ENCODE measurements at regions not wholly inside any gene's neighbourhood (a gene's known extent, or its start where the extent isn't known, plus 50 kb on each side); places are given as distances from the start of the nearest gene placed in this dataset.

DNA sequence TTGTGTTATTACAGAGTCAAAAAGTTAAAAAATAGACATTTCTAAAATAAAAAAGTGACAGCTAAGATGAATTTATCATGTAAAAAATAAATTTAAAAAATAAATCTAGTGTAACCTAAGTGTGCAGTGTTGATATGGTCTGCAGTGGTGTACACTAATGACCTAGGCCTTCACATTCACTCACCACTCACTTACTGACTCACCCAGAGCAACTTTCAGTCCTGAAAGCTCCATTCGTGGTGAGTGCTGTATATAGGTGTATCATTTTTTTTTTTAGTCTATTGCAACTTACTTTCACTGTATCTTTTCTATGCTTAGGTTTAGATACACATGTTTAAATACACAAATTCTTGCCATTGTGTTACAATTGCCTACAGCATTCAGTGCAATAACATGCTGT is 459.4 kb upstream of the ROBO1 start:
- Histone ChIP-seq H3K27me3 (no peaks in the 10 kb centered on the region), H3K9ac (no peak overlapping the region), H3K27ac (no peak overlapping the region), H3K36me3 (no peaks in the 10 kb centered on the region), H4K20me1 (no peaks in the 10 kb centered on the region), H3K4me1 (no peaks in the 10 kb centered on the region), H3K9me3 (replicated peaks in 1 of 11) (no peaks in the 10 kb centered on the region), H3K4me2 (no peak overlapping the region), H3K4me3 (no peak overlapping the region)
- TF ChIP-seq Cebpa-rat (IDR thresholded peaks at IDR 0.05), result no peak

DNA sequence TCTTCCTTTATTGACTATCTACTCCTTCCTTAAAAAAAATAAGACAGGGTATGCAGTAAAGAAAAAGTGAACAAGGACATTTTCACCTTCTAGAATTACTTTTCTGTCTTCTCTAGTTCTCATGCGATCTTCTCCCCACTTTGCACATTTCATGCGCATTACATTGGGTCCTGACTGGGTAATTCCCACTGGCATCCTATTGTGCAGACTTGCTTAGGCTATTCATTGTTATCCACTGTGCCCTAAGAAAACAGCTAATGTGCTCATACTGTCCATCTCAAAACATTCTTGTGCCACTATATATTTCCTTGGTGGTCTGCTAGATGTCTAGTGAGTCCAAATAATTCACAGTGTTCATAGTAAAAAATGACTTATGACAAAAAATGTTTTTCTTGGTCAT is 447.4 kb upstream of the ROBO1 start:
- H3K4me2 ChIP-seq, result no peak overlapping the region
- no peak for TF ChIP-seq Cebpa-rat (IDR thresholded peaks at IDR 0.05)

DNA sequence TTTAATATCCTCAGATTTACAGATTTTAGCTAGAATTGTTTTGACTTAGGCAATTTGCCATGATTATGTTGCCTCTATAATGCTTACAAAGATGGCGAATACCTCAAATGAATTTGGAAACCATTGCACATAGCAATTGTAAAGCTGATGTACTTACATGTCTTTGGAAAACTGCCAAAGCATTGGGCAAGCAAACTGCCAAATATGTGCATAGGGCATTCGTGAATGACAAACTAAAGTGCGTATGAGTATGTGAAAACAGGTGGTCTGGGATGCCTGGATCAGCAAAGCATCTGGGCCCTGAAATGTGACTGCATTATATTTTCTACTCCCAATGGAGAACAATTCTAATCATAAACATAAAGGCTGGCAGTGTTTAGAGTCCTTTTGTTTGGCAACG is 445.3 kb upstream of the ROBO1 start:
- no peaks in the 10 kb centered on the region for H3K4me1 ChIP-seq
- TF ChIP-seq Cebpa-rat (IDR thresholded peaks at IDR 0.05), result no peak
- no peaks in the 10 kb centered on the region for H3K36me3 ChIP-seq
- H4K20me1 ChIP-seq, result no peaks in the 10 kb centered on the region
- no peaks in the 10 kb centered on the region for H3K27me3 ChIP-seq
- H3K4me3 ChIP-seq, result no peak overlapping the region
- H3K4me2 ChIP-seq, result no peak overlapping the region
- no peak overlapping the region for H3K27ac ChIP-seq
- H3K9me3 ChIP-seq (replicated peaks in 1 of 11), result no peaks in the 10 kb centered on the region
- no peak overlapping the region for H3K9ac ChIP-seq

More for the DNA sequence above, 447.4 kb upstream of the ROBO1 start:
- Histone ChIP-seq H3K4me1 (no peaks in the 10 kb centered on the region), H3K27me3 (no peaks in the 10 kb centered on the region), H3K9me3 (replicated peaks in 1 of 11) (no peaks in the 10 kb centered on the region), H3K36me3 (no peaks in the 10 kb centered on the region), H3K27ac (no peak overlapping the region), H3K4me3 (no peak overlapping the region), H4K20me1 (no peaks in the 10 kb centered on the region), H3K9ac (no peak overlapping the region)

DNA sequence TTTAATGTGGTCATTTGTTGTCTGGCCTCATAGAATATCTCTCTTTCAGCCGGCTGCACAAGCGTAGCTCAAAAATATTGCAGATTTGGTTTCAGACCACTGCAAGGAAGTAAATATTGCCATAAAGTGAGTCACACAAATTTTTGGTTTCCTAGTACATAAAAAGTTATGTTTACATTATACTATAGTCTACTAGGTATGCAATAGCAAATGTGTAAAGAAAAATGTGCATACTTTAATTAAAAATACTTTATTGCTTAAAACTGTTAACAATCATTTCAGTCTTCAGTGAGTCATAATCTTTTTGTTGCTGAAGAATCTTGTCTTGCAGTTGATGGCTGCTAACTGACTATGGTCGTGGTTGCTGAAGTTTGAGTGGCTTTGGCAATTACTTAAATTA is 425.1 kb upstream of the ROBO1 start:
- Histone ChIP-seq H3K27me3 (no peaks in the 10 kb centered on the region), H3K36me3 (no peaks in the 10 kb centered on the region), H3K27ac (no peak overlapping the region), H4K20me1 (no peaks in the 10 kb centered on the region), H3K9ac (no peak overlapping the region), H3K4me2 (no peak overlapping the region), H3K4me1 (peaks cover 0 to 7% (median 0%) of the 10 kb centered on the region in 10 experiments; a peak in 1 of 20 replicates), H3K9me3 (replicated peaks in 1 of 11) (no peaks in the 10 kb centered on the region), H3K4me3 (no peak overlapping the region)
- TF ChIP-seq Cebpa-rat (IDR thresholded peaks at IDR 0.05), result no peak

DNA sequence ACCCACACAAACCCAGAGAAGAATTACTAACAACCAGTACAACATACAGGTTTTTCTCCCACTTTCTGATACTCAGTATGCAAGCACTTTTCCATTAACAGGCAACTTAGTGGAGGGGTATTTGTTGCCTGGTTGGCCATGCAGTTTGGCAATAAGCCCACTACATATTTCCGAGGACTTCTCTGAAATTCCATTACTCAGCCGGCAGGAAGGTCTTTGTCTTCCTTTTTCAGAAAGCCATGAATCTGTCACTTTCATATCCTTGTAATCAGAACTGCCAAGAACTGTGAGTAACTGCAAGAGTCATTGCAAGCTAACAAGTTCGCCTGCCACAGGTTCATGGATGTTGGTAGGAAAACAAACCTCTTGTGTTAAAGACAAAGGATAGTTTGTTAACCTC is 422.3 kb upstream of the ROBO1 start:
- peak overlapping the region in 2 of 11 experiments; percentile 1 to 28; a peak in 1 of 22 replicates for H3K4me2 ChIP-seq
- H3K9me3 ChIP-seq (replicated peaks in 1 of 11), result no peaks in the 10 kb centered on the region
- peaks cover 0 to 7% (median 0%) of the 10 kb centered on the region in 10 experiments; a peak in 1 of 20 replicates for H3K4me1 ChIP-seq
- no peak overlapping the region for H3K4me3 ChIP-seq
- no peaks in the 10 kb centered on the region for H4K20me1 ChIP-seq
- no peak for TF ChIP-seq Cebpa-rat (IDR thresholded peaks at IDR 0.05)
- H3K36me3 ChIP-seq, result no peaks in the 10 kb centered on the region
- H3K9ac ChIP-seq, result no peak overlapping the region
- no peak overlapping the region for H3K27ac ChIP-seq
- H3K27me3 ChIP-seq, result no peaks in the 10 kb centered on the region

DNA sequence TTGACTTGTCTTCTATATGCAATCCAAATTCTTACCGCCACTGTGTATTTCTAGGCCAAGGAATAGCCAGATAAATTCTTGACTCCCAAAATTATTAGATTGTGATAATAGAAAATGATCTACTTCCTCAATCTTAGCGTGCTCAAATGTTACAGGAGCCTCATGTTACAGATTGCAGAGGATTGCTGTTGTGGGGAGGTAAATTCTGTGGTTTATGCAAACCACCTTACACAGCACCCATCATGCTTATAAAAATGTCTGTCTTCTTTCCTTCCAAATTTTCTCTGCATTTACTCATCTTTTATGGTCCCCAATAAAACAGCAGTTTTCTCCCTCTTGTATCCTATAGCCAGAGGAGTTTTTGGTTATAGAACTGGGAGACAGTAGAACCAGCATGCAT is 420.2 kb upstream of the ROBO1 start:
- TF ChIP-seq Cebpa-rat (IDR thresholded peaks at IDR 0.05), result no peak
- H3K27ac ChIP-seq, result no peak overlapping the region
- H3K36me3 ChIP-seq, result no peaks in the 10 kb centered on the region
- H4K20me1 ChIP-seq, result no peaks in the 10 kb centered on the region
- H3K9ac ChIP-seq, result no peak overlapping the region
- no peak overlapping the region for H3K4me2 ChIP-seq
- peaks cover 0 to 7% (median 0%) of the 10 kb centered on the region in 10 experiments; a peak in 1 of 20 replicates for H3K4me1 ChIP-seq
- H3K27me3 ChIP-seq, result no peaks in the 10 kb centered on the region
- no peak overlapping the region for H3K4me3 ChIP-seq
- no peaks in the 10 kb centered on the region for H3K9me3 ChIP-seq (replicated peaks in 1 of 11)

DNA sequence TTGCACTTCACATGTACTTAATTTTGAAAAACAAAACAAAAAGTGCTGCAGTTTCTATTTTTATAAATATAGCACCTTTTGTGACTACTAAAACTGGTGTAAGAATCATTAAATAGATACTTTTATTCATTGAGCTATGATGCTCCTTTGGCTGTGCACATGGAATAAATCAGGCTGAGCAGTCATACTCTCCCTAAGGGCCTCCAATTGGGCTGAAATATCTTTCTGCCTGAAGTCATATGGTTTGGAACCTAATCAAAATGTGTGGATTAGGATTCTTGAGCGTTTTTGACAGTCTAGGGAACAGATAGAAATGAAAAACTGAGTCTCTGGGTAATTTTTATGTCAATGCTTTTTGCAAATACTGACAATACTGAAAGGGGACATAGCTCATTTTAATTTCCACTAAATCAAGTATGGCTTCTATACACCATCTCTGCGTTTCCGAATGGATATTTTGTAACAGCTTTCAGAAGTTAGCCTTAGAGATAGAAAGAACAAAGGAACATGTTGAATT is 392.2 kb upstream of the ROBO1 start:
- H3K9me3 ChIP-seq (replicated peaks in 1 of 11), result no peaks in the 10 kb centered on the region
- no peaks in the 10 kb centered on the region for H3K36me3 ChIP-seq
- H4K20me1 ChIP-seq, result no peaks in the 10 kb centered on the region
- no peak overlapping the region for H3K9ac ChIP-seq
- H3K4me2 ChIP-seq, result no peak overlapping the region
- no peak overlapping the region for H3K27ac ChIP-seq
- no peaks in the 10 kb centered on the region for H3K27me3 ChIP-seq
- no peak for TF ChIP-seq Cebpa-rat (IDR thresholded peaks at IDR 0.05)
- peaks cover 0 to 7% (median 0%) of the 10 kb centered on the region in 10 experiments; a peak in 1 of 20 replicates for H3K4me1 ChIP-seq
- no peak overlapping the region for H3K4me3 ChIP-seq

DNA sequence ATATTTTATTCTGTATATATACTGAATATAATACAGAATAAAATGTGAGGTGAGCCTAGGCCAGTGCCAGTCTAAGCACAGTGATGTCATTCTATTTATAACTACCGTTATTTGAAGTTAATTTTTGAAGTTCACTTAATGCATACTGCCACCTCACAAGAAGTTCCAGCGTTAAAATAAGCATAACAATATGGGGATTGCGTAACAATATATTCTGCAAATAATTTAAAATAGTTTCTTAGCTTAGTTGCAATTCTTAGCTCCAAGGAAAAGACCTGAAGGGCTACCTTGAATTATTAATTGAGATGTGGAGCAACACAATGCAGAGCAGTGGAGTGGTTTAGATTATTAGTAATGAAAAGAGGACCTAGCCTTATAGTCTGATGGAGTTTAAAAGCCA is 390.5 kb upstream of the ROBO1 start:
- no peaks in the 10 kb centered on the region for H4K20me1 ChIP-seq
- no peak overlapping the region for H3K9ac ChIP-seq
- H3K27me3 ChIP-seq, result no peaks in the 10 kb centered on the region
- H3K9me3 ChIP-seq (replicated peaks in 1 of 11), result no peaks in the 10 kb centered on the region
- H3K4me2 ChIP-seq, result no peak overlapping the region
- peak in 2 of 11 experiments; percentile 75 to 82; a peak in 4 of 22 replicates for TF ChIP-seq Cebpa-rat (IDR thresholded peaks at IDR 0.05)
- H3K27ac ChIP-seq, result no peak overlapping the region
- H3K4me3 ChIP-seq, result no peak overlapping the region
- no peaks in the 10 kb centered on the region for H3K36me3 ChIP-seq
- H3K4me1 ChIP-seq, result no peaks in the 10 kb centered on the region

DNA sequence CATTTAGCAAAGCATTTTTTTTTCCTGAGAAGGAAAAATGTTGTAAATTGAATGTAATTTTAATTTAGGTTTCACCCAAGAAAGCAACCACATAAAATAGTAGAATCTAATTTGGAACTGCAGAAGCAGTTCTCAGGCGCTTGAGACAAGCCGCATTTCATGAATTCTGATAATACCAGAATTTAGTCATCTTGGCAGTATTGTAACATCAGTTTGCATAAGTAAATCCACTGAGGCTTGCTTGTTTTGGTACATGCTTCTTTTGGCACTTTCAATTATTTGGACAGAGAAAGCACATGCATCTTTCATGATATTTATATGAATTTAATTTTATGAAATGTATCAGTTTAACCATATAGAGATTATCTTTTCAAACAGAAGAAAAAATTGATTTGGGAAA is 389.7 kb upstream of the ROBO1 start:
- Histone ChIP-seq H4K20me1 (0 out of 22 replicates have a peak, but pooled peaks cover 0 to under 1% (median 0%) of the 10 kb centered on the region in 11 experiments), H3K4me2 (no peak overlapping the region), H3K27me3 (no peaks in the 10 kb centered on the region), H3K4me3 (no peak overlapping the region), H3K36me3 (no peaks in the 10 kb centered on the region), H3K9me3 (replicated peaks in 1 of 11) (no peaks in the 10 kb centered on the region), H3K4me1 (no peaks in the 10 kb centered on the region), H3K9ac (no peak overlapping the region), H3K27ac (no peak overlapping the region)
- TF ChIP-seq Cebpa-rat (IDR thresholded peaks at IDR 0.05), result no peak

DNA sequence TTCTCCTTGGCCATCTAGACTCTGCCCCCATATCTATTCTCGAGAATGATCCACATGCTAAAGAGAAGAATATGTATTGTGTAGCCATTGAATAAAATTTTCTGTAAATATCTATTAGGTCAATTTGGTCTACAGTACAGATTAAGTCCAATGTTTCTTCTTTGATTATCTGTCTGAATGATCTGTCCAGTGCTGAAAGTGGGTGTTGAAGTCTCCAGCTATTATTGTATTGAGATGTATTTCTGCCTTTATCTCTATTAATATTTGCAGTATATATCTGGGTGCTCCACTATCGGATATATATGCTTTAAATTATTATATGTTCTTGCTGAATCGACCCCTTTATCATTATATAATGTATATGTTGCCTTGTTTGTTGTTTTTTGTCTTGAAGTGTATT is 384.9 kb upstream of the ROBO1 start:
- Histone ChIP-seq H3K27me3 (no peaks in the 10 kb centered on the region), H3K4me1 (no peaks in the 10 kb centered on the region), H3K9ac (no peak overlapping the region), H3K36me3 (no peaks in the 10 kb centered on the region), H3K4me2 (no peak overlapping the region), H3K27ac (no peak overlapping the region), H3K9me3 (replicated peaks in 1 of 11) (no peaks in the 10 kb centered on the region), H3K4me3 (no peak overlapping the region), H4K20me1 (0 out of 22 replicates have a peak, but pooled peaks cover 0 to 6% (median 0%) of the 10 kb centered on the region in 11 experiments)
- TF ChIP-seq Cebpa-rat (IDR thresholded peaks at IDR 0.05), result no peak

Measured in BLaER1 treated with 17β-estradiol and CSF1 and Interleukin-3, amounts not matched to agents 10 nM and 100 nM (cell line).